GM10266 (cell line): ENCODE measurements at regions not wholly inside any gene's neighbourhood (a gene's known extent, or its start where the extent isn't known, plus 50 kb on each side); places are given as distances from the start of the nearest gene placed in this dataset.
A peak's percentile ranks its signal among the peaks of the same experiment; 100 is the strongest.

Source experiments
- DNase-seq: peaks from one replicate; pipeline ENCODE4 v3.0.0; 2012; ENCODE audit errors: extremely low spot score
- CTCF ChIP-seq: IDR thresholded peaks from 2 replicates; pipeline ENCODE4 v1.5.1; 2012; ENCODE audit warnings: mild to moderate bottlenecking, low read depth; ENCODE audit not compliant: control insufficient read depth, insufficient read depth; ENCODE audit errors: missing control alignments

- TF ChIP-seq CTCF = no peak
- no peak for DNase-seq
These were observed 220.4 kb upstream of the SLC35G4 start for GRCh38 chr18:11388755-11389680.

- peak; percentile 24 for TF ChIP-seq CTCF
- DNase-seq = peak; percentile 14
These were observed 221.5 kb upstream of the SLC35G4 start for GRCh38 chr18:11387880-11388279.

- no peak for TF ChIP-seq CTCF
- DNase-seq = no peak
These were observed 226.0 kb upstream of the SLC35G4 start for GRCh38 chr18:11383381-11383780.

- DNase-seq = no peak
- TF ChIP-seq CTCF = no peak
These were observed 228.4 kb upstream of the SLC35G4 start for GRCh38 chr18:11380968-11381367.

- DNase-seq = no peak
- TF ChIP-seq CTCF = no peak
These were observed 229.7 kb upstream of the SLC35G4 start for GRCh38 chr18:11379660-11380059.

- no peak for DNase-seq
- no peak for TF ChIP-seq CTCF
These were observed 228.6 kb upstream of the PIEZO2 start for GRCh38 chr18:11377766-11378540.
